Astrocyte of the cerebellum (primary cell): ENCODE measurements at regions not wholly inside any gene's neighbourhood (a gene's known extent, or its start where the extent isn't known, plus 50 kb on each side); places are given as distances from the start of the nearest gene placed in this dataset.

Source experiments
- DNase-seq: peaks from one replicate; pipeline ENCODE4 v3.0.0-alpha.2; 2011; ENCODE audit warnings: low read depth
- H3K4me3 ChIP-seq: 2 replicates; pipeline ENCODE4 v1.5.1; 2011; ENCODE audit warnings: mild to moderate bottlenecking, low read depth, low read length, moderate library complexity
- in situ Hi-C: cut with HindIII; loops from 2 replicates; pipeline ENCODE4 v1.10.0; 2017; ENCODE audit warnings: low sequenced_read_pairs
- TF ChIP-seq, protein P1 (sequence below): IDR thresholded peaks from 2 replicates; pipeline ENCODE4 v1.5.1; 2012; ENCODE audit warnings: low read length, low read depth, moderate library complexity, mild to moderate bottlenecking; ENCODE audit errors: missing control alignments

DNA sequence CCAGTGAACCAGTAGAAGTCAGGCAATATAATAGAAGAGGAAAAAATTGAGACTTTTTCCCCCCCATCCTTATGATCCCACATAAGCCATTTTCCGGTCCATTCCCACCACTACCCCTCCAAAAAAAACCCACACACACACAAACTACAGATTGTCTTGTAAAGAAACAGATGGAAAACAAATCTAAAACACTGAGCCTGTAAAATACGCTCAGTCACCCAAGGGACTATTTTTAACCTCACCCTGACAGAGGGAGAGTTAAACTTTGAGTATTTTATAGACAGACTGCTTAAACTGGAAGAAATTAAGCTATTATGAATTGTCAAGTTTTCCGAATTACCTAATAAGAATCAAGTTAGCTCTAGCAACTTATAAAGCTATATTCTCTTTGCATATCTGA, 471.8 kb upstream of the C9orf72 start:
- no peak overlapping the region for H3K4me3 ChIP-seq
- no peak for DNase-seq
- TF ChIP-seq, protein P1, sequence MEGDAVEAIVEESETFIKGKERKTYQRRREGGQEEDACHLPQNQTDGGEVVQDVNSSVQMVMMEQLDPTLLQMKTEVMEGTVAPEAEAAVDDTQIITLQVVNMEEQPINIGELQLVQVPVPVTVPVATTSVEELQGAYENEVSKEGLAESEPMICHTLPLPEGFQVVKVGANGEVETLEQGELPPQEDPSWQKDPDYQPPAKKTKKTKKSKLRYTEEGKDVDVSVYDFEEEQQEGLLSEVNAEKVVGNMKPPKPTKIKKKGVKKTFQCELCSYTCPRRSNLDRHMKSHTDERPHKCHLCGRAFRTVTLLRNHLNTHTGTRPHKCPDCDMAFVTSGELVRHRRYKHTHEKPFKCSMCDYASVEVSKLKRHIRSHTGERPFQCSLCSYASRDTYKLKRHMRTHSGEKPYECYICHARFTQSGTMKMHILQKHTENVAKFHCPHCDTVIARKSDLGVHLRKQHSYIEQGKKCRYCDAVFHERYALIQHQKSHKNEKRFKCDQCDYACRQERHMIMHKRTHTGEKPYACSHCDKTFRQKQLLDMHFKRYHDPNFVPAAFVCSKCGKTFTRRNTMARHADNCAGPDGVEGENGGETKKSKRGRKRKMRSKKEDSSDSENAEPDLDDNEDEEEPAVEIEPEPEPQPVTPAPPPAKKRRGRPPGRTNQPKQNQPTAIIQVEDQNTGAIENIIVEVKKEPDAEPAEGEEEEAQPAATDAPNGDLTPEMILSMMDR: no peak
- in situ Hi-C loops: no loop called here

DNA sequence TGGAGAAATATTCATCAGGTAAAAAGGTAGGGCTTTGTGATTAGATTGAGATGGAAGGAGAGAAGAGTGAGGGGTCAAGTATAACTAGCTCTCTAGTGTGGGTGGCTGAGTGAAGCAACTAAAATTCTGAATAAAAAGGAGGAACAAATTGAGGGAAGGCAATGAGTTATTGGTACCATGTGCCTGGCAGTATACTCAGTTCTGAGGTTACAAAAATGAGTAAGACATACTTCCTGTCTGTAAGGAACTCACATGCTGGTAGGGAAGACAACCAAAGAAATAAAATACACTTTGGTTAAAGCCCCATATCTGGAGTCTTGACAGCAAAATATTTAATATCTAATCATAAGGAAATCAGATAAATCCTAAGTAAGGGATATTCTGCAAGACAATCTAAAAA, 476.8 kb upstream of the C9orf72 start:
- TF ChIP-seq, protein P1: no peak
- H3K4me3 ChIP-seq: no peak overlapping the region
- no peak for DNase-seq
- in situ Hi-C loops: no loop called here

DNA sequence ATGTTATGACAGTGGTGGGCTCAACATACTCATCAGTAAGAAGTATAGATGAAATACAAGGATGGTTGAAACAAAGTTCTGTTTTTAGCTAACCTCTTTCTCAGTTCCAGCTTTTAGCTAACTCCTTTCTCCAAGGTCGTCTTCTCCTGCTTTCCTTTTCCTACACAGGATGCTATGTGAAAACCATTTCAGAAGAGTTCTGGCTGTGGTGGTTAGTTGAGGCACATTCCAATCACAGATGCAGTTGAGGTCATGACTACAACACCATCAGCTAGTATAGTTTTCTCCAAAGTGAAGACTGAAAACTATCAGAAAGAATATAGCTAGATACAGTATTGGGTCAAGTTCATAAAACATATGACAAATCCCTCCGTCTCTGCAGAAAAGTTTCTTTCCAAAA, 477.7 kb upstream of the C9orf72 start:
- in situ Hi-C loops: no loop called here
- DNase-seq: no peak
- TF ChIP-seq, protein P1: no peak
- no peak overlapping the region for H3K4me3 ChIP-seq

DNA sequence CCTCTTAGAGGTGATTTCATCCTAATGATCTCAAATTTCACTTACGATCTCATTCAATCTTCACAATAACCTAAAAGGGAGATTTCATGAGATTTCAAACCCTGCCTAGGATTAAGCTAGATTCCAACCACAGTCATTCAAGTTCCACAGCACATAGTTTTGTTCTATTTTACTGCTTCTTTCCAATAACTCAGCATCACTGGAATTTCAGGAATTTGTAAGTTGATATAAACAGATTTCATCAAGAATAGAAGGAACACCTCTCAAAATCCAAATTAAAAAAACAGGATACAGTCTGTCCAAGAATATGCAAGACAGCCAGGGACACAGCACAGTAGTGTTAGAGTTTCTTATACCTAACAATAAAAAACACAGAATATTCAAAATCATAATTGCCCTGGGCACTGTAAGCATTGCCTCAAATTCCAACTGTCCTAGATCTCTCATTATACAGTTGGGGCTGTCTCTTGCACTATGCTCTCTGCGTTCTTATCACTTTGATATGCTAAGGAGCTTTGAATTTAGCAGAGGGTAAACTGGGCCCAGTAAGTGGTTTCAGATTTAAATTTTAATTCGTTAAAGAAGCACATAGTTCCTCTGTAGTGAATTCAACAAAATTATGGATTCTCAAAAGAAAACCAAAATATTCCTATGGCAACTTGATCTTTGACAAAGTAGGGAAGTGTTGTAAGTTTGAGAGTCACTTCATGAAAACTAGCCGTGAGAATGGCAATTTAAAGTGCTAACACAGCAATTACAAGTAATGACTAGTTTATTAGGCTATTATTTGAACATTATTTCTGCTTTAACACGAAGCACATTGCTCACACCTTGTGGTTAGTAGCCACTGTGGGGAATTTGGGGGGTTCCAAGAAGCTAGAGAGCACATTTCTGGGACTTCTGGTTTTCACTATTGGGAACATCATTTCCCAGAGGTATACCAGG, 478.6 kb upstream of the C9orf72 start:
- no peak overlapping the region for H3K4me3 ChIP-seq
- TF ChIP-seq, protein P1: no peak
- no peak for DNase-seq
- in situ Hi-C loops: no loop called here

DNA sequence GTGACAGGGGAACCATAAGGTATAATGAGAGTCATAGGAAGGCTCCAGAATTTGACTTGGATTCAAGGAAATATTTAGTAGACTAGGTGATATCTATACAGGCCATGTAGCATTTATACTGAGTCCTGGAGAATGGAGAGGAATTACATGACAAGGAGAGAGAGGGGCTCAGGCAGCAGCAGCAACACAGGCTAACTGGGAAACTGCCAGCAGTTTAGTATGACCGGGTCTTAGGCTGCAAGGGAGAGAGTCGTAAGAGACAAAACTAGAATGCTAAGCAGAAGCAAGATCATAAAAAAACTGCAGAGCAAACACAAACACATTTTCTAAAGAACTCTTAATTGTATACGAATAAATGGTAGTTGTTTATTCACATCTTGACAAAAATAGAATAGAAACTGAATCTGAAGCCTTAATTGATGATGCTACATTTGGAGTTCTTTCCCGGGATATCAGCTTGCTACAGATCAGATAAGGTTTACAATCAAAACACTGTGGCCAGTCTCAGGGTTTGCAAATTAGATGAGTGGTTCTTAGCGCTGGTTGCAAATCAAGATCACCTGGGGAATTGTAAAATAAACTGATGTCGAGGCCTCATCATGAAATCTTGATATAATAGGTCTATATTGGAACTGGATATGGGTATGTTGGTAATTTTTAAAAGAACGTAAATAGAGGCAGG, 480.0 kb upstream of the C9orf72 start:
- in situ Hi-C loops: no loop called here
- no peak overlapping the region for H3K4me3 ChIP-seq
- no peak for DNase-seq
- TF ChIP-seq, protein P1: no peak

DNA sequence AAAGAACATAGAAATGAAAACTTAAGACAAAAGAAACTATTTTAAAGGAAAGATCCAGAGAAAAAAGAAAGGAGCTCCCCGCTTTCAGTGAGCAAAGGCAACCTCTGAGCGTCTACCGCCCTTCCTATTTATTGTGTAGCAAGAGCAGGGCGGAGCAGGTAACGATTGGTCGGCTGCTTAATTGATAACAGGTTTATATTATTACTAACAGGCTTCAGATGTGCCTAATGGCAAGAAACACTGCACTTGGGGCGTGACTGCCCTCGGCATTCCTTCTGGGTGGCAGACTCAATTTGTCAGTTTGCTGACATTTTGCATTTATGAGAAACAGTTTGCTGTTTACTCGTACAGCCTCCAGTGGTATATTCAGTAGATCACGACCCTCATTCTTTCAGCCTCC, 482.7 kb upstream of the C9orf72 start:
- in situ Hi-C loops: no loop called here
- no peak overlapping the region for H3K4me3 ChIP-seq
- TF ChIP-seq, protein P1: no peak
- no peak for DNase-seq
